Cardiac muscle cell (in vitro differentiated cells and primary cell): ENCODE measurements at regions not wholly inside any gene's neighbourhood (a gene's known extent, or its start where the extent isn't known, plus 50 kb on each side); places are given as distances from the start of the nearest gene placed in this dataset.

Experiments
- DNase-seq, 2 donors: peaks; one replicate each; pipeline versions ENCODE4 v3.0.0 to v3.0.0-alpha.2; 2010 to 2017; ENCODE audit warnings: low read depth in 1 of 2, low spot score in 1 of 2
- H3K27ac ChIP-seq: fragments of 200-600 bp; sonication (generic); 2 replicates; pipeline ENCODE4 v1.5.1; 2016
- H3K27me3 ChIP-seq: fragments of 200-600 bp; sonication (generic); 2 replicates; pipeline ENCODE4 v1.6.0; 2016; ENCODE audit warnings: control low read depth
- H3K36me3 ChIP-seq: fragments of 200-600 bp; sonication (generic); 2 replicates; pipeline ENCODE4 v1.5.1; 2016; ENCODE audit warnings: control low read depth
- H3K4me1 ChIP-seq: fragments of 200-600 bp; sonication (generic); 2 replicates; pipeline ENCODE4 v1.8.1; 2017; ENCODE audit warnings: low read depth, mild to moderate bottlenecking, mixed run types
- H3K4me3 ChIP-seq: fragments of 200-600 bp; sonication (generic); 2 replicates; pipeline ENCODE4 v1.5.1; 2016; ENCODE audit warnings: mild to moderate bottlenecking
- H3K9me3 ChIP-seq: fragments of 200-600 bp; sonication (generic); 2 replicates; pipeline ENCODE4 v1.5.1; 2017; ENCODE audit warnings: low read depth, mild to moderate bottlenecking, control low read depth
- CTCF ChIP-seq: IDR thresholded peaks from 2 replicates; pipeline ENCODE4 v1.5.1; 2012; ENCODE audit warnings: low read depth, mild to moderate bottlenecking, low read length

- DNase-seq, result no peak
- no peak overlapping the region for H3K27ac ChIP-seq
- no peaks in the 10 kb centered on the region for H3K27me3 ChIP-seq
- H3K36me3 ChIP-seq, result no peaks in the 10 kb centered on the region
- TF ChIP-seq CTCF, result no peak
- H3K4me1 ChIP-seq, result peaks cover 53% of the 10 kb centered on the region
- H3K9me3 ChIP-seq, result no peaks in the 10 kb centered on the region
- H3K4me3 ChIP-seq, result no peak overlapping the region
These were observed 86.3 kb upstream of the MAML3 start for GRCh38 chr4:140240237-140240636.

- Histone ChIP-seq H3K4me1 (peaks cover 53% of the 10 kb centered on the region), H3K27me3 (no peaks in the 10 kb centered on the region), H3K27ac (peak overlapping the region; percentile 92), H3K36me3 (no peaks in the 10 kb centered on the region), H3K4me3 (no peak overlapping the region), H3K9me3 (no peaks in the 10 kb centered on the region)
- DNase-seq, result no peak
- TF ChIP-seq CTCF, result no peak
These were observed 85.3 kb upstream of the MAML3 start for GRCh38 chr4:140239311-140239710.

- Histone ChIP-seq H3K27me3 (no peaks in the 10 kb centered on the region), H3K36me3 (no peaks in the 10 kb centered on the region), H3K27ac (peak overlapping the region; percentile 92), H3K4me1 (peaks cover 50% of the 10 kb centered on the region), H3K4me3 (no peak overlapping the region), H3K9me3 (no peaks in the 10 kb centered on the region)
- DNase-seq, result peak; percentile 84 to 96
- TF ChIP-seq CTCF, result no peak
These were observed 84.5 kb upstream of the MAML3 start for GRCh38 chr4:140238351-140239056.

- Histone ChIP-seq H3K27ac (peak overlapping the region; percentile 92), H3K4me3 (no peak overlapping the region), H3K9me3 (no peaks in the 10 kb centered on the region), H3K4me1 (peaks cover 43% of the 10 kb centered on the region), H3K27me3 (no peaks in the 10 kb centered on the region), H3K36me3 (no peaks in the 10 kb centered on the region)
- DNase-seq, result peak; percentile 75 to 98
- TF ChIP-seq CTCF, result no peak
These were observed 83.8 kb upstream of the MAML3 start for GRCh38 chr4:140237616-140238350.

- Histone ChIP-seq H3K9me3 (no peaks in the 10 kb centered on the region), H3K4me3 (no peak overlapping the region), H3K27me3 (no peaks in the 10 kb centered on the region), H3K27ac (peak overlapping the region; percentile 92), H3K36me3 (no peaks in the 10 kb centered on the region), H3K4me1 (peaks cover 43% of the 10 kb centered on the region)
- no peak for TF ChIP-seq CTCF
- DNase-seq, result no peak
These were observed 82.7 kb upstream of the MAML3 start for GRCh38 chr4:140236654-140237169.
